ENCODE measurements at regions not wholly inside any gene's neighbourhood (a gene's known extent, or its start where the extent isn't known, plus 50 kb on each side); places are given as distances from the start of the nearest gene placed in this dataset.

DNA sequence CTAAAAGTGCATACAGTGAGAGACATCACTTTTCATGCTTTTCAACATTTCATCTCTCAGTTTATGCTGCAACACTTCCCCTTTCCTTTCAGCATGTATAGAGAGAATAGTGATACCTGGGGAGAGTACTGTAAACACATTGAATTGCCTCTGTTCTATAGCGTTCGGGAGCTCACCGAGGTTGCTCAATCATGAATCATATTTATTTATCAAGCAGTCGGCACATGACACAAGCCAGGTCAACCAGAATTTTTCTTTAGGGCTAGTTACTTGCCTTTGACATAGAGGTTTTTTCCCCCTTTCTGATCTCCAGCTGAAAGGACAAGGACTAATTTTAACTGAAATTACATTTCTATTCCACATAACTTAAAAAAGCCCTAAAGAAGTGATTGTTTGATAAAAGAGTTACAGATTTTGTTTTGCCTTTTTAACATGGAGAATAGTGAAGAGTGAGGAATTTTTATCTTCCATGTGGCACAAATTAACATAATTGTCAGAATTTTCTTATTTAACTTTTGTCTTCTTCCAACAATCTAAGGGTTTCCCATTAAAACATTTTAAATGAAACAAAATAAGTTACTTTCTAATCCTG is 690.9 kb upstream of the TMEFF2 start:
- Mint-ChIP-seq H3K27me3 (ENCODE audit: low read depth in 3 of 3) (peaks cover 0 to 2% (median 0%) of the 10 kb centered on the region in 3 donors), H3K9me3 (peaks cover 3 to 25% (median 11%) of the 10 kb centered on the region in 6 donors), H3K4me3 (no peak overlapping the region), H3K36me3 (peaks cover 0 to 3% (median 0%) of the 10 kb centered on the region in 3 donors), H3K27ac (no peak overlapping the region), H3K4me1 (peaks cover 0 to 11% of the 10 kb centered on the region in 2 donors)
- no peak for DNase-seq

DNA sequence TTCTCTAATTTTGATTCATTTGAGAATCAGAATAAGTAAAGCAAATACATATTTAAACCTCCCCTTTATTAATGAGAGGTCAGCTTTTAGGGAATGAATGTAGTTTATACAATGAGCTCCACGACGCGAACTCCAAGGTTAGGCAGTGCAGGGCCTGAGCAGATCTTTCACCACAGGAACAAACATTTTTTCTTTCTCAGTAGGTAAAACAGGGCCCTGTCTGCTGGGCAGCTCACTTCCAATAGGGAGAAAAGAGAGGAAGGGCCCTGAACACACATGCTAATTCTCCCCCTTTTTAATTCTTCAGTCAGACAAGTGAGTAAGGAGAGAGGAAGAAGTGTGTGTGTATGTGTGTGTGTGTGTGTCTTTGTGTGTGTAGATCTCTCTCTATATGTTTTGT is 682.4 kb upstream of the TMEFF2 start:
- Mint-ChIP-seq H3K9me3 (peaks cover 2 to 19% (median 7%) of the 10 kb centered on the region in 6 donors), H3K4me3 (no peak overlapping the region), H3K4me1 (no peaks in the 10 kb centered on the region), H3K27ac (no peak overlapping the region), H3K36me3 (no peaks in the 10 kb centered on the region), H3K27me3 (ENCODE audit: low read depth in 3 of 3) (peaks cover 0 to 2% (median 0%) of the 10 kb centered on the region in 3 donors)
- DNase-seq: no peak

DNA sequence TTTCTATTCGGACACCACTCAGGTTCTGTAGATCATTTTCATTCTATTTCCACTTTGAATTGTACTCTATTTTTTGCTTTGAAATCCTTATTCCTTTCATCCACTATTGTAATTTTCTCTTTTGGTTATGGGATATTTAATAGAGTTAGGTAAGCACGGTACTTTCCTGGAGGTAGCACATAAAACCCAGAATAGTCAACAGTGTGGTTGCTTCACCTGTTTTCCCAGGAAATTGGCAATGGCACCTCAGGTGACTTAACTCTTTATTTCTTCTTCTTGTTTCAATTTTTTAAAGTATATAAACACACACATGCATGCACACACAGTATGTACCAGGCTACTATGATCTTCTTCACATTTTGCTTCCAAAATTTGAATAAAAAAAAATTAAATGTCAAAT is 682.0 kb upstream of the TMEFF2 start:
- DNase-seq: no peak
- Mint-ChIP-seq H3K4me1 (no peaks in the 10 kb centered on the region), H3K4me3 (no peak overlapping the region), H3K27me3 (ENCODE audit: low read depth in 3 of 3) (peaks cover 0 to 2% (median 0%) of the 10 kb centered on the region in 3 donors), H3K9me3 (peaks cover 2 to 17% (median 9%) of the 10 kb centered on the region in 6 donors), H3K36me3 (no peaks in the 10 kb centered on the region), H3K27ac (no peak overlapping the region)

DNA sequence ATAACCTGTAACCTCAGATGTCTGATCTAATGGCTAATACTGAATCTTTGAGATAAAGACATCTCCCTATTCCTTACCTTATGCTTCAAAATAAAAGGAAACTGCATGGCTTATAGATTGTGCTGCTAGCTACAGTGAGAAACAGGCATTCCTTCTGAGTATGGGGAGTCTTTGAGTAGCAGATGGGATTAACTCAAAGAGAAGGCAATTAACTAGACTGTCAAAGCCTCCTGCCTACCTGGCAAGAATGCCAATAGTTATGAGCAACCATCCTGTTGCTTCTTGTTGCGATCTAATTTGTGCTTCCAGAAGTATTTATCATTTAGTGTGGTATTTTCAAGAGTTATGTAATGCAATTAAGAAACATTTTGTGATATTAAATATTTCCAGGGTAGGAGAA is 660.0 kb upstream of the TMEFF2 start:
- Mint-ChIP-seq H3K36me3 (no peaks in the 10 kb centered on the region), H3K9me3 (peaks cover 2 to 20% (median 12%) of the 10 kb centered on the region in 6 donors), H3K4me1 (no peaks in the 10 kb centered on the region), H3K27me3 (ENCODE audit: low read depth in 3 of 3) (peaks cover 0 to 1% (median 0%) of the 10 kb centered on the region in 3 donors), H3K4me3 (no peak overlapping the region), H3K27ac (no peak overlapping the region)
- no peak for DNase-seq

DNA sequence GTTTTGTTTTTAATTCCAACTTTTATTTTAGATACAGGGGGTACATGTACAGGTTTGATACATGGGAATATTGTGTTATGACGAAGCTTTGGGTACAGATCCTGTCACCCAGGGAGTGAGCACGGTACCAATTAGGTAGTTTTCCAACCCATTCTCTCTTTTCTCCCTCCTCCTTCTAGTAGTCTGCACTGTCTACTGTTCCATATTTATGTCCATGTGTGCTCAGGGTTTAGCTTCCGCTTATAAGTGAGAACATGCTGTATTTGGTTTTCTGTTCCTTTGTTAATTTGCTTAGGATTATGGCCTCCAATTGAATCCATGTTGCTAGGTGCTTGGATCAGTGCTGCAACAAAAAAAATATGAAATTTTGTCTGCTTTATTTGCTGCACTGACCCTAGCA is 659.3 kb upstream of the TMEFF2 start:
- Mint-ChIP-seq H3K4me3 (no peak overlapping the region), H3K4me1 (no peaks in the 10 kb centered on the region), H3K9me3 (peaks cover 2 to 20% (median 10%) of the 10 kb centered on the region in 6 donors), H3K27ac (no peak overlapping the region), H3K27me3 (ENCODE audit: low read depth in 3 of 3) (peaks cover 0 to 1% (median 0%) of the 10 kb centered on the region in 3 donors), H3K36me3 (no peaks in the 10 kb centered on the region)
- no peak for DNase-seq

DNA sequence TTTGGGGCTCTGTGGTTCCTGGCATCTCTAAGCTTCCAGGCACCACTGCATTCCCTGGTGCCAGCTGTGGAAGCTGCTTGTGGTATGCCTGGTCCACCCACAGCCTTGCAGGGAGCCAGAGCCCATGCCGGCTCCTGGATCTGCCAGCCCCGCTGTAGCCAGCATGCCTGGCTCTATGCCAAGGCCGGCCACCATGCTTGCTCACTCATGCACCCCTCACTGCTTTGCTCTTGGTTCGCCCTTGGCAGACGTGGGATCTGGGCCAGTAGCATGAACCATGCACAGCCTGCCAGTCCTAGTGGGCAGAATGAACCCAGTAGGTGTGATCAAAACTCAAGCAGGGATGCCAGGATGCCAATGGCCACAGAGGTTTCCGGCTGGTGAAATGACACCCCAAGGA is 634.2 kb upstream of the TMEFF2 start:
- Mint-ChIP-seq H3K27me3 (ENCODE audit: low read depth in 3 of 3) (no peaks in the 10 kb centered on the region), H3K36me3 (no peaks in the 10 kb centered on the region), H3K4me3 (no peak overlapping the region), H3K9me3 (peaks cover 2 to 16% (median 11%) of the 10 kb centered on the region in 6 donors), H3K4me1 (no peaks in the 10 kb centered on the region), H3K27ac (no peak overlapping the region)
- DNase-seq: no peak

DNA sequence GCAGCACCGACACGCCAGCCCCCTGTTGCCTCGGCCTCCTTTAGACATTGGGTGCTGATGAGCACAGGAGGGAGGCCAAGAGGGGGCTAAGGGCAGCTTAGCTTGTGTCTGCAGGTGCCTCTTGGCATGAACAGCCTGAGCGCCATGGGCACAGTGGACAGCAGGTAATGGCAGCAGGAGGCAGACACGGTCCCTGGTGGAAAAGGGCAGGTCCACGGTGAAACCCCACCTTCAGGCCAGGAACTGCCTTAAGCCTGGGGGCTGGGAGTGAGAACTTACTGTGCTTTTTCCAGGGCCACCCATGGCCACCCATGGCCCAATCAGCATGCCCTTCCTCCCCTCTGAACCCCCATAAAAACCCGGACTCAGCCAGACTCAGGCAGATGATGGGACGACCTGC is 633.4 kb upstream of the TMEFF2 start:
- Mint-ChIP-seq H3K36me3 (no peaks in the 10 kb centered on the region), H3K4me3 (no peak overlapping the region), H3K9me3 (peaks cover 2 to 16% (median 11%) of the 10 kb centered on the region in 6 donors), H3K4me1 (no peaks in the 10 kb centered on the region), H3K27me3 (ENCODE audit: low read depth in 3 of 3) (peaks cover 0 to under 1% (median 0%) of the 10 kb centered on the region in 3 donors), H3K27ac (no peak overlapping the region)
- DNase-seq: no peak

DNA sequence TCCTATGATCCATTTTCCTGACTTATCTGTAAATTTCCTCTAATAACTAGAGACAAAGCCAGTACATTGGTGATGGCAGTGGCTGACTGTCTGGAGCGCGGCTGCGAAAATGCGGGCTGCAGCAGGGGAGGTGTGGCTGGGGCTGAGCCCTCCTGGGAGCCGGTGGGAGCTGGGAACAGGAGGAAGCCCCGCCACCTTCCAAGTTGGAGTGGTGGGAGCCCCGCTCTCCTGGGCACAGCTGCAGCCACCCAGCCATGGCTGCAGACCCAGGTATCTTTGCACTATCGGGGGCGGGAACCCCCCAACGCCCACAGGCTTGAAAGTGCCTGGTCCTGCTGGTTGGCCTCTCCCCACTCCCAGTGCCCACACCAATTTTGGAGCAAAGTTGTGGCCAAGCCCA is 633.0 kb upstream of the TMEFF2 start:
- Mint-ChIP-seq H3K27me3 (ENCODE audit: low read depth in 3 of 3) (peaks cover 0 to 1% (median 0%) of the 10 kb centered on the region in 3 donors), H3K4me3 (no peak overlapping the region), H3K27ac (no peak overlapping the region), H3K4me1 (no peaks in the 10 kb centered on the region), H3K36me3 (no peaks in the 10 kb centered on the region), H3K9me3 (peaks cover 2 to 16% (median 10%) of the 10 kb centered on the region in 6 donors)
- DNase-seq: no peak

DNA sequence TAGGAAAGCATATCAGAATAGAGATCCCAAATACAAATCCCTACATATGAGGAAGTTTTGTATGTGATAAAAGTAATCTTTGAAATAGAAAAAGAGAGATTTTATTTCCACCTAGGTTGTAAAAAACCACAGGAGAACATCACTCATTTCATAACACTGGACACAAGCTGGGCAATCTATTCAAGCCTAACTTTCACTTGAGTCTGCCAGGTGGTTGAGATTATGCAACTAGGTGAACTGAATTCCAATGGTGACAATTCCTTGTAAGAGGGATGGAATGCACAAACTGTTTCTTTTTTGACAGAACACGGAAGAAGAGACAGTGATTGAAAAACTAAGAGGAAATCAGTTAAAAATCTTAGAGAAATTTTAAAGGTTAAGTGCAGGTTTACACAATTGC is 619.6 kb upstream of the TMEFF2 start:
- H3K9me3 Mint-ChIP-seq: peaks cover 3 to 25% (median 17%) of the 10 kb centered on the region in 6 donors
- no peaks in the 10 kb centered on the region for H3K36me3 Mint-ChIP-seq
- no peak overlapping the region for H3K27ac Mint-ChIP-seq
- H3K4me3 Mint-ChIP-seq: no peak overlapping the region
- H3K27me3 Mint-ChIP-seq (ENCODE audit: low read depth in 3 of 3): no peaks in the 10 kb centered on the region
- no peak for DNase-seq
- H3K4me1 Mint-ChIP-seq: no peaks in the 10 kb centered on the region

DNA sequence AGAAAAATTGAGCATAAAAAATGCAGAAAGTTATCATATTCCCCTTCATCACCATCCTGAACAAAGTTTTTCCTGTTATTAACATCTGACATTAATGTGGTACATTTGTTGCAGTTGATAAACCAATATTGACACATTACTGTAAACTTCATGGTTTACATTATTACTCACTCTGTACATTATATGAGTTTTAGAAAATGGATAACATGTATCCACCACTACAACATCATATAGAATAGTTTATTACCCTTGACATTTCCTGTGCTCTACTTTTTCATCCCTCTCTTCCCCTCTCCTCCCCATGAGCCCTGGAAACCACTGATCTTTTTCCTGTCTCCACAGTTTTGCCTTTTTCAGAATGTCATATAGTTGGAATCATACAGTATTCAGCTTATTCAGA is 618.6 kb upstream of the TMEFF2 start:
- no peak overlapping the region for H3K27ac Mint-ChIP-seq
- peaks cover 3 to 24% (median 18%) of the 10 kb centered on the region in 6 donors for H3K9me3 Mint-ChIP-seq
- no peaks in the 10 kb centered on the region for H3K36me3 Mint-ChIP-seq
- H3K4me3 Mint-ChIP-seq: no peak overlapping the region
- H3K27me3 Mint-ChIP-seq (ENCODE audit: low read depth in 3 of 3): no peaks in the 10 kb centered on the region
- no peaks in the 10 kb centered on the region for H3K4me1 Mint-ChIP-seq
- no peak for DNase-seq

DNA sequence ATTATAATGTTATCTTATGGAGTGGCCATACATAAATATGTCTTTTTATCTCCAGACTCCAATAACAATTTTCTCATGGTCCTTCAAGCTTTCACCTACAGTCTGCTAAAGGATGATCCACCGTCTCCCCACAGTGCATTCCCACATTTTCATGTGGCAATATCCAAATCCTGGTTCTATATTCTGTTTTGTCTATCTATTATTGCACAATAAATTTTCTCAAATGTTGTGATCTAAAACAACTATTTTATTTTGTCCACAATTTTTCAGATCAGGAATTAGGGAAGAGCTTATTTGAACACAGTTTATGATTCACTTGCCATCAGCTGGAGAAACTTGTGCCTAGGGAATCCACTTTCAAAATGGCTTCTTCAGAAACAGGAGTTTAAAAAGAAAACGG is 614.4 kb upstream of the TMEFF2 start:
- Mint-ChIP-seq H3K4me1 (no peaks in the 10 kb centered on the region), H3K27ac (no peak overlapping the region), H3K27me3 (ENCODE audit: low read depth in 3 of 3) (no peaks in the 10 kb centered on the region)

DNA sequence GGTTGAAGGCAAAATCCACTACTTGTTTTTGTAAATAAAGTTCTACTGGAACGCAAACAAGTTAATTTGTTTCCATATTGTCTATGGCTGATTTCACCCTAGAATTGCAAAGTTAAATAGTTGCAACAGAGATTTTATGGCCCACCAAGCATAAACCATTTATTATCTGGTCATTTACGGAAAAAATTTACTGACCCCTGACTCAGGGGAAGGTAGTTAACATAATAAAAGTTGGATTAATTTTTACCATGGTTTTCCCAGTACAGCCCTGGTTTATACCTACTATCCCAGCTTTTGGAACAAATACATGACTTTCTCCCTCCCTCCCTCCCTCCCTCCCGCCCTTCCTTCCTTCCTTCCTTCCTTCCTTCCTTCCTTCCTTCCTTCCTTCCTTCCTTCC is 588.9 kb upstream of the TMEFF2 start:
- Mint-ChIP-seq H3K27me3 (ENCODE audit: low read depth in 3 of 3) (peaks cover 0 to 4% (median 1%) of the 10 kb centered on the region in 3 donors), H3K9me3 (peaks cover 10 to 31% (median 16%) of the 10 kb centered on the region in 6 donors), H3K4me1 (no peaks in the 10 kb centered on the region), H3K27ac (no peak overlapping the region), H3K4me3 (no peak overlapping the region), H3K36me3 (no peaks in the 10 kb centered on the region)
- DNase-seq: no peak

More for the DNA sequence above, 614.4 kb upstream of the TMEFF2 start:
- peaks cover 2 to 46% (median 23%) of the 10 kb centered on the region in 6 donors for H3K9me3 Mint-ChIP-seq
- H3K36me3 Mint-ChIP-seq: no peaks in the 10 kb centered on the region
- no peak for DNase-seq
- no peak overlapping the region for H3K4me3 Mint-ChIP-seq

DNA sequence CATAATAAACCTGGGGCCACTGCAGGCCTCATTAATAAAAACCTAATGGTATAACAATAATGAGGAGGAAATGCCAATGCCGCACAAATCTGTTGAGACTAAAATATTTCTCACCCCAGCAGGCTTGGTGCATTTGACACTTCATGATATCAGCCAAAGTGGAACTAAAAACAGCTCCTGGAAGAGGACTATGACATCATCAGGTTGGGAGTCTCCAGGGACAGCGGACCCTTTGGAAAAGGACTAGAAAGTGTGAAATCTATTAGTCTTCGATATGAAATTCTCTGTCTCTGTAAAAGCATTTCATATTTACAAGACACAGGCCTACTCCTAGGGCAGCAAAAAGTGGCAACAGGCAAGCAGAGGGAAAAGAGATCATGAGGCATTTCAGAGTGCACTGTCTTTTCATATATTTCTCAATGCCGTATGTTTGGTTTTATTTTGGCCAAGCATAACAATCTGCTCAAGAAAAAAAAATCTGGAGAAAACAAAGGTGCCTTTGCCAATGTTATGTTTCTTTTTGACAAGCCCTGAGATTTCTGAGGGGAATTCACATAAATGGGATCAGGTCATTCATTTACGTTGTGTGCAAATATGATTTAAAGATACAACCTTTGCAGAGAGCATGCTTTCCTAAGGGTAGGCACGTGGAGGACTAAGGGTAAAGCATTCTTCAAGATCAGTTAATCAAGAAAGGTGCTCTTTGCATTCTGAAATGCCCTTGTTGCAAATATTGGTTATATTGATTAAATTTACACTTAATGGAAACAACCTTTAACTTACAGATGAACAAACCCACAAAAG is 580.9 kb upstream of the TMEFF2 start:
- no peak overlapping the region for H3K27ac Mint-ChIP-seq
- H3K4me3 Mint-ChIP-seq: no peak overlapping the region
- no peaks in the 10 kb centered on the region for H3K27me3 Mint-ChIP-seq (ENCODE audit: low read depth in 3 of 3)
- DNase-seq: no peak
- no peaks in the 10 kb centered on the region for H3K4me1 Mint-ChIP-seq
- H3K36me3 Mint-ChIP-seq: no peaks in the 10 kb centered on the region
- peaks cover 1 to 22% (median 8%) of the 10 kb centered on the region in 6 donors for H3K9me3 Mint-ChIP-seq

DNA sequence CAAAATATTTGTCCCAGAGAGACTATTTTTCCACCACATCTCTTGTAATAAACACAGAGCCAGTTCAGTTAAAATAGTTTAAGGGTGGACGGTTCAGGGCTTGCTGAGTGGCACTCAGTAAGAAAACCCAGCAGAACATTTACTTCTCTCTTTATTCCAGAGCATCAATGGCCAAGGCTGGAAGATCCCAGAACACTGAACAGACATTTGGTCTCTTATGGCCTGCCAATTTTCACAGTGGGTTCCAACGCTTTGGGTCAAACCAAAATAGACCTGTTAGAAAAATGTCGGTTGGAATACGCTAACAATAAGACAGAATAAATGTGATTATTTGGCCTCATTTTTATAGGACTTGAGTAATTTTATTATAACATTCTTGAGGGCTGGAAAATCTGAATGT is 580.3 kb upstream of the TMEFF2 start:
- Mint-ChIP-seq H3K27ac (no peak overlapping the region), H3K27me3 (ENCODE audit: low read depth in 3 of 3) (no peaks in the 10 kb centered on the region), H3K4me3 (no peak overlapping the region), H3K9me3 (peaks cover 1 to 22% (median 7%) of the 10 kb centered on the region in 6 donors), H3K36me3 (no peaks in the 10 kb centered on the region), H3K4me1 (no peaks in the 10 kb centered on the region)
- DNase-seq: no peak

Measured in immature natural killer cell (primary cell).